Neuronal stem cell (in vitro differentiated cells): ENCODE measurements at regions not wholly inside any gene's neighbourhood (a gene's known extent, or its start where the extent isn't known, plus 50 kb on each side); places are given as distances from the start of the nearest gene placed in this dataset.
"Not testable (repeated sequence)": the region's sequence is repeated elsewhere in the genome, so short reads cannot be mapped to it uniquely, and the experiment has no call there.

Experiments
- DNase-seq: peaks from one replicate; pipeline ENCODE4 v3.0.0-alpha.2; 2013; ENCODE audit warnings: low spot score
- H2AFZ ChIP-seq: one replicate; pipeline ENCODE4 v1.6.1; 2013; ENCODE audit warnings: mild to moderate bottlenecking, low read length, inconsistent platforms
- H2AK5ac ChIP-seq: 2 replicates; pipeline ENCODE4 v1.6.1; 2013; ENCODE audit warnings: low read depth, mild to moderate bottlenecking, inconsistent platforms, low read length, moderate library complexity, mixed read lengths
- H2BK120ac ChIP-seq: 2 replicates; pipeline ENCODE4 v1.6.1; 2013; ENCODE audit warnings: low read depth, mild to moderate bottlenecking, inconsistent platforms, low read length, moderate library complexity, mixed read lengths
- H2BK12ac ChIP-seq: one replicate; pipeline ENCODE4 v1.6.1; 2013; ENCODE audit warnings: low read length, inconsistent platforms
- H2BK15ac ChIP-seq: 2 replicates; pipeline ENCODE4 v1.6.1; 2013; ENCODE audit warnings: mild to moderate bottlenecking, low read length, inconsistent platforms, mixed read lengths
- H2BK5ac ChIP-seq: one replicate; pipeline ENCODE4 v1.6.1; 2013; ENCODE audit warnings: inconsistent platforms, mild to moderate bottlenecking, low read length, moderate library complexity
- H3K14ac ChIP-seq: one replicate; pipeline ENCODE4 v1.6.1; 2013; ENCODE audit warnings: low read length, inconsistent platforms
- H3K18ac ChIP-seq: 2 replicates; pipeline ENCODE4 v1.6.1; 2013; ENCODE audit warnings: low read length, inconsistent platforms
- H3K23ac ChIP-seq: 2 replicates; pipeline ENCODE4 v1.6.1; 2013; ENCODE audit warnings: low read depth, mild to moderate bottlenecking, mixed read lengths, low read length, inconsistent platforms; ENCODE audit not compliant: poor library complexity
- H3K27ac ChIP-seq: replicated peaks from 3 replicates; pipeline ENCODE4 v1.5.1; 2013; ENCODE audit warnings: low read length, inconsistent platforms
- H3K27me3 ChIP-seq, 3 experiments: 2 replicates each; pipeline ENCODE4 v1.6.1; 2013; ENCODE audit warnings: low read length in 3 of 3, mild to moderate bottlenecking in 2 of 3, inconsistent platforms in 1 of 3, low read depth in 1 of 3, mixed read lengths in 1 of 3, moderate library complexity in 1 of 3; ENCODE audit not compliant: control insufficient read depth in 3 of 3, insufficient read depth in 3 of 3
- H3K36me3 ChIP-seq, 2 donors: replicated peaks in 1 of 2; 2 replicates each; pipeline ENCODE4 v1.6.1; 2013; ENCODE audit warnings: low read length in 2 of 2; ENCODE audit not compliant: control insufficient read depth in 2 of 2, insufficient read depth in 2 of 2
- H3K4ac ChIP-seq: 2 replicates; pipeline ENCODE4 v1.6.1; 2013; ENCODE audit warnings: inconsistent platforms, mild to moderate bottlenecking, low read length, moderate library complexity
- H3K4me1 ChIP-seq, 2 donors: 1 replicate in 1 of 2; 2 replicates in 1 of 2; pipeline ENCODE4 v1.6.1; 2013; ENCODE audit warnings: low read length in 2 of 2, low read depth in 1 of 2; ENCODE audit not compliant: control insufficient read depth in 2 of 2, insufficient read depth in 1 of 2
- H3K4me2 ChIP-seq: one replicate; pipeline ENCODE4 v1.6.1; 2013; ENCODE audit warnings: mild to moderate bottlenecking, low read length, inconsistent platforms; ENCODE audit not compliant: insufficient read depth, poor library complexity, severe bottlenecking
- H3K4me3 ChIP-seq, 2 donors: 2 replicates each; pipeline ENCODE4 v1.5.1; 2013; ENCODE audit warnings: low read length in 2 of 2, mild to moderate bottlenecking in 2 of 2, inconsistent platforms in 1 of 2, moderate library complexity in 1 of 2
- H3K79me1 ChIP-seq: one replicate; pipeline ENCODE4 v1.6.1; 2013; ENCODE audit warnings: low read depth, mild to moderate bottlenecking, inconsistent platforms, low read length, moderate library complexity
- H3K9ac ChIP-seq: one replicate; pipeline ENCODE4 v1.6.1; 2013; ENCODE audit warnings: mild to moderate bottlenecking, low read depth, low read length, inconsistent platforms; ENCODE audit not compliant: poor library complexity
- H3K9me3 ChIP-seq, 2 donors: replicated peaks in 1 of 2; 2 replicates each; pipeline versions ENCODE3 to v1.6.1; 2013; ENCODE audit warnings: low read length in 2 of 2, mild to moderate bottlenecking in 2 of 2, inconsistent platforms in 1 of 2, low read depth in 1 of 2, mixed read lengths in 1 of 2, moderate library complexity in 1 of 2; ENCODE audit not compliant: control insufficient read depth in 2 of 2, insufficient read depth in 1 of 2
- H4K8ac ChIP-seq: one replicate; pipeline ENCODE4 v1.6.1; 2013; ENCODE audit warnings: low read depth, mild to moderate bottlenecking, inconsistent platforms, low read length, moderate library complexity
- H4K91ac ChIP-seq: one replicate; pipeline ENCODE4 v1.6.1; 2013; ENCODE audit warnings: low read length, low read depth, mild to moderate bottlenecking, inconsistent platforms; ENCODE audit not compliant: poor library complexity
- WGBS, 2 donors: extraction: QIAGEN DNeasy Blood & Tissue Kit; methylation state at CpG; one replicate each; pipeline ENCODE4 v1.1.7; 2013; ENCODE audit warnings: missing lambda C conversion rate in 2 of 2, mixed read lengths in 1 of 2; ENCODE audit not compliant: insufficient read length in 2 of 2, insufficient replicate concordance in 1 of 2; ENCODE audit errors: extremely low coverage in 2 of 2; 5-methylcytosine and 5-hydroxymethylcytosine counted together

DNA sequence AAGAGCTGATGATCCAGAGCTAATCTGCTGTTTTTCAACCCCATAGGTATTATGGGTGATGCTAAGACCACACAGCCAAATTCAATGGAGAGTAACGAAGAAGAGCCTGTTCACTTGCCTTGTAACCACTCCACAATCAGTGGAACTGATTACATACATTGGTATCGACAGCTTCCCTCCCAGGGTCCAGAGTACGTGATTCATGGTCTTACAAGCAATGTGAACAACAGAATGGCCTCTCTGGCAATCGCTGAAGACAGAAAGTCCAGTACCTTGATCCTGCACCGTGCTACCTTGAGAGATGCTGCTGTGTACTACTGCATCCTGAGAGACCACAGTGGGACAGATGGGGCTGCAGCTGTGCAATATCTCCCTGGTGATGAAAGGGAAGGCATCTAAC is 386.0 kb downstream of the DAD1 start:
- no peaks in the 10 kb centered on the region for H3K36me3 ChIP-seq
- H2BK120ac ChIP-seq: no peak overlapping the region
- no peak overlapping the region for H2AK5ac ChIP-seq
- H3K9me3 ChIP-seq: no peaks in the 10 kb centered on the region
- no peak overlapping the region for H3K14ac ChIP-seq
- H2BK15ac ChIP-seq: no peak overlapping the region
- H3K79me1 ChIP-seq: no peaks in the 10 kb centered on the region
- no peaks in the 10 kb centered on the region for H3K4me1 ChIP-seq
- no peaks in the 10 kb centered on the region for H3K27me3 ChIP-seq
- H3K18ac ChIP-seq: no peak overlapping the region
- no peak overlapping the region for H2BK5ac ChIP-seq
- peak overlapping the region; percentile 14 for H3K9ac ChIP-seq
- H4K91ac ChIP-seq: no peak overlapping the region
- no peak overlapping the region for H4K8ac ChIP-seq
- DNase-seq: no peak
- H2BK12ac ChIP-seq: no peak overlapping the region
- H2AFZ ChIP-seq: no peak overlapping the region
- H3K27ac ChIP-seq: no peak overlapping the region
- H3K23ac ChIP-seq: no peak overlapping the region
- no peak overlapping the region for H3K4ac ChIP-seq
- no peak overlapping the region for H3K4me2 ChIP-seq
- no CpG with 5 or more reads among the region's 5 CpGs for WGBS, 2 donors
- no peak overlapping the region for H3K4me3 ChIP-seq

DNA sequence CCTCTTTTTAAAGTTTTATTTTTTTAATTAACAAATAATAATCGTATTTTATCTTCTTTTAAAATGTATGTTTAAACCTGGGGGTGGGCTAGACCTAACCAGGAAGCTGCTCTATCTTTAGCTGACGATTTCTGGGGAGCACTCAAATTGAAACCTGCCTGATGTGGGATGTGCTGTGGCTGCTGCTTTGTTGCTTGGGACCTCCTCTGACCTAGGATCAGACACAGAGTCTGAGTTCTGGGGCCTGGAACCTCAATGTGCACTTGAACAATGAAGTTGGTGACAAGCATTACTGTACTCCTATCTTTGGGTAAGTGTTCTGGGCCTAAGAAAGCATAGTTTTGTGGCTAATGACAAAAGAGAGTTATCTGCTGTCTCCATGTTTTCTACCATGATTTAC is 386.7 kb downstream of the DAD1 start:
- Histone ChIP-seq H3K4me1 (no peaks in the 10 kb centered on the region), H3K23ac (no peak overlapping the region), H3K4me2 (no peak overlapping the region), H3K79me1 (no peaks in the 10 kb centered on the region), H3K36me3 (no peaks in the 10 kb centered on the region), H3K4ac (no peak overlapping the region), H2BK15ac (no peak overlapping the region), H3K9me3 (no peaks in the 10 kb centered on the region), H3K27ac (no peak overlapping the region), H2BK5ac (no peak overlapping the region), H2BK120ac (no peak overlapping the region), H3K14ac (no peak overlapping the region), H3K4me3 (no peak overlapping the region), H3K27me3 (no peaks in the 10 kb centered on the region), H3K18ac (no peak overlapping the region), H2BK12ac (no peak overlapping the region), H4K8ac (no peak overlapping the region), H2AK5ac (no peak overlapping the region), H3K9ac (no peak overlapping the region), H2AFZ (no peak overlapping the region), H4K91ac (no peak overlapping the region)
- no peak for DNase-seq
- WGBS, 2 donors: no CpG with 5 or more reads among the region's 2 CpGs

DNA sequence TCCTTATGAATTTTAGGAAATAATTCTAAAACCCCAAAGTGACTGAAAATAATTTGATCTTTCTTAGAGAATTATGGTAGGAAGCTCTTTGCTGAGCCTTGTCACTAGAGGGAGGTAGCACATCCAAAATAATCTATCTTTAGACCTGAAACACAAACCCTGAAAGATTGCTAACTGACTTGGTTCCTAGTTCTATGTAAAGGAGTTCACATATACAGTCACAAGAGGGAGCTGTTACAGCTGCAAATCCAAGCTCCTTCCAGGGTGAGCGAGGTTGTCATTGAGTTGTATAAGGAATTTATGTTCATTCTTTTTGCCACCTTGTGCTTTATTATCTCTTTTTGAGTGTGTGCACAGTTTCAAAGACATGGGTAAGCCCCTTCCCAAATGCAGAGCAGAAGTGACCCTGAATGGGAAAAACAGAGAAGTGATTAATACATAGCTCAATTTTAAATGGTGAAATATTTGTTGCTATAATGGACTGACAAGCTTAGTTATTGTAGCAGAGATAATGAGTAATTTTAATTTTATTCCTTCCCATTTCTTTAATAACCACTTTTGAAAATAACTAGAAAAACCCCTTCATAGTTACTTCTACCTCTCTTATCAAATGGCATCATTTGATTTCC is 387.9 kb downstream of the DAD1 start:
- Histone ChIP-seq H3K4me3 (no peak overlapping the region), H2BK5ac (no peak overlapping the region), H3K4me2 (no peak overlapping the region), H2BK15ac (no peak overlapping the region), H3K27ac (no peak overlapping the region), H3K4ac (no peak overlapping the region), H3K36me3 (no peaks in the 10 kb centered on the region), H3K14ac (no peak overlapping the region), H2BK120ac (no peak overlapping the region), H3K23ac (no peak overlapping the region), H3K9me3 (no peaks in the 10 kb centered on the region), H3K27me3 (no peaks in the 10 kb centered on the region), H3K4me1 (no peaks in the 10 kb centered on the region), H3K9ac (no peak overlapping the region), H2BK12ac (no peak overlapping the region), H3K79me1 (no peaks in the 10 kb centered on the region), H3K18ac (no peak overlapping the region), H2AK5ac (no peak overlapping the region), H4K8ac (no peak overlapping the region), H2AFZ (no peak overlapping the region), H4K91ac (no peak overlapping the region)
- DNase-seq: peak; percentile 29
- WGBS, 2 donors: no CpG with 5 or more reads among the region's 1 CpG

DNA sequence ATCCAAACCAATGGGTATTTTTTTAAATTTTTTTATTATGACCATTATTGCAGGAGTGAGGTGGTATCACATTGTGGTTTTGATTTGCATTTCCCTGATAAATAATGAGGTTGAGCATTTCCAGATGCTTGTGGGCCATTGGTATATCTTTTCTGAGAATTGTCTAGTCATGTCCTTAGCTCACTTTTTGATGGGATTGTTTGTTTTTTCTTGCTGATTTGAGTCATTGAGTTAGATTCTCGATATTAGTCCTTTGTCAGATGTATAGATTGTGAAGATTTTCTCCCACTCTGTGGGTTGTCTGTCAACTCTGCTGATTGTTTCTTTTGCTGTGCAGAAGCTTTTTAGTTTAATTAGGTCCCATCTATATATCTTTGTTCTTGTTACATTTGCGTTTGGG is 388.9 kb downstream of the DAD1 start:
- not testable (repeated sequence) for H2BK5ac ChIP-seq, H2AK5ac ChIP-seq, H3K36me3 ChIP-seq, H2AFZ ChIP-seq, H3K9ac ChIP-seq, H4K8ac ChIP-seq, H3K23ac ChIP-seq, H3K4me3 ChIP-seq, H3K18ac ChIP-seq, H2BK12ac ChIP-seq, H3K4me1 ChIP-seq, H3K4ac ChIP-seq, H3K27ac ChIP-seq, H2BK15ac ChIP-seq, H3K27me3 ChIP-seq, H4K91ac ChIP-seq, H3K14ac ChIP-seq, H3K9me3 ChIP-seq, DNase-seq, H3K79me1 ChIP-seq, H3K4me2 ChIP-seq, H2BK120ac ChIP-seq
- WGBS, 2 donors: no CpG with 5 or more reads among the region's 2 CpGs
